GM23248 (cell line): ENCODE measurements at regions not wholly inside any gene's neighbourhood (a gene's known extent, or its start where the extent isn't known, plus 50 kb on each side); places are given as distances from the start of the nearest gene placed in this dataset.

Experiments used
- DNase-seq: peaks from one replicate; pipeline ENCODE4 v3.0.0-alpha.2; 2015
- H2AFZ ChIP-seq: fragments of 200-600 bp; sonication (generic); 2 replicates; pipeline ENCODE4 v1.6.1; 2016; ENCODE audit warnings: antibody characterized with exemption
- H3F3A ChIP-seq: fragments of 200-600 bp; sonication (generic); 2 replicates; pipeline ENCODE4 v1.6.1; 2016; ENCODE audit warnings: mild to moderate bottlenecking, antibody characterized with exemption, mixed run types; ENCODE audit not compliant: insufficient read depth
- H3K27ac ChIP-seq: fragments of 200-600 bp; sonication (generic); 2 replicates; pipeline ENCODE4 v1.5.1; 2016; ENCODE audit warnings: mild to moderate bottlenecking
- H3K27me3 ChIP-seq: fragments of 200-600 bp; sonication (generic); replicated peaks from 2 replicates; pipeline ENCODE4 v1.6.1; 2016; ENCODE audit warnings: mild to moderate bottlenecking; ENCODE audit not compliant: insufficient read depth
- H3K36me3 ChIP-seq: fragments of 200-600 bp; sonication (generic); 2 replicates; pipeline ENCODE4 v1.6.1; 2016; ENCODE audit warnings: low read depth, mild to moderate bottlenecking
- H3K4me1 ChIP-seq: fragments of 200-600 bp; sonication (generic); 2 replicates; pipeline ENCODE4 v1.6.1; 2016; ENCODE audit warnings: mild to moderate bottlenecking; ENCODE audit not compliant: insufficient read depth
- H3K4me2 ChIP-seq: fragments of 200-600 bp; sonication (generic); one replicate; pipeline ENCODE4 v1.6.1; 2016; ENCODE audit warnings: mild to moderate bottlenecking; ENCODE audit not compliant: unreplicated experiment
- H3K4me3 ChIP-seq: fragments of 200-600 bp; sonication (generic); 2 replicates; pipeline ENCODE4 v1.5.1; 2016; ENCODE audit warnings: mild to moderate bottlenecking
- H3K79me2 ChIP-seq: fragments of 200-600 bp; sonication (generic); 2 replicates; pipeline ENCODE4 v1.6.1; 2016; ENCODE audit warnings: mild to moderate bottlenecking; ENCODE audit not compliant: insufficient read depth
- H3K9ac ChIP-seq: fragments of 200-600 bp; sonication (generic); 2 replicates; pipeline ENCODE4 v1.6.1; 2016; ENCODE audit warnings: mild to moderate bottlenecking
- H3K9me2 ChIP-seq: fragments of 200-600 bp; sonication (generic); 2 replicates; pipeline ENCODE4 v1.6.1; 2016; ENCODE audit warnings: mixed run types, mild to moderate bottlenecking, moderate library complexity; ENCODE audit not compliant: insufficient read depth
- H3K9me3 ChIP-seq: fragments of 200-600 bp; sonication (generic); one replicate; pipeline ENCODE4 v1.6.1; 2017; ENCODE audit warnings: low read depth
- H4K20me1 ChIP-seq: fragments of 200-600 bp; sonication (generic); 2 replicates; pipeline ENCODE4 v1.6.0; 2016; ENCODE audit not compliant: insufficient read depth
- EZH2 ChIP-seq: fragments of 200-600 bp; sonication (generic); IDR thresholded peaks from 2 replicates; pipeline ENCODE4 v1.6.1; 2018; ENCODE audit warnings: antibody characterized with exemption, mild to moderate bottlenecking; ENCODE audit not compliant: insufficient read depth, poor library complexity, severe bottlenecking
- EZH2phosphoT487 ChIP-seq: fragments of 200-600 bp; sonication (generic); IDR thresholded peaks from 2 replicates; pipeline ENCODE4 v1.6.1; 2018; ENCODE audit warnings: antibody characterized with exemption, moderate library complexity, mild to moderate bottlenecking, low read depth; ENCODE audit not compliant: insufficient read depth
- WGBS, 2 experiments: methylation state at CpG; one replicate each; pipeline ENCODE4 v1.1.6; 2015 to 2017; ENCODE audit warnings: low lambda C conversion rate in 2 of 2, low coverage in 1 of 2; ENCODE audit errors: missing lambda C conversion rate in 2 of 2; 5-methylcytosine and 5-hydroxymethylcytosine counted together
- in situ Hi-C: fragments of 300-500 bp; cut with MboI; formaldehyde crosslinking; loops from 2 replicates; pipeline ENCODE4 v1.15.0; 2020

DNA sequence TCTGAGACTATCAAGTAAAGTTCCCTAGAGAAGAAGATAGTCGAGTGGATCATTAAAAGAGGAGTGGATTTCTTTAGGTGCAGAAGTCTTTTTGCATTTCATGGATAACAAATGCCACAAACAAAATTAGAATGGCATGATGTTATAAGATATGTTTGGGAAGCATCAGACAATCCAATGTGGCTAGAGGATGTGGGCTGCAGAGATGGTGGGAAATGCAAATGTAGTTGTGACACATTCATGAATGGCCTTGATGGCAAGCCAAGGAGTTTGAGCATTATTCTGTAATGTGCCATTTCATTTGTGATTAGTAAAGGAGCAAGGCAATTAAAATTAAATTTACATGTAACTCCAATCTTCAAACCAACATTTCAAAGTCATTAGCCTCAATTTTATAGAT, 211.9 kb downstream of the CENPW start:
- Histone ChIP-seq H3K4me2 (no peak overlapping the region), H4K20me1 (no peaks in the 10 kb centered on the region), H3K4me1 (0 out of 2 replicates have a peak, but pooled peaks cover 5% of the 10 kb centered on the region), H3K9me3 (no peaks in the 10 kb centered on the region), H3K36me3 (no peaks in the 10 kb centered on the region), H3K27me3 (no peaks in the 10 kb centered on the region), H3K79me2 (no peaks in the 10 kb centered on the region), H3K9me2 (no peaks in the 10 kb centered on the region), H3K4me3 (no peak overlapping the region), H3F3A (peaks cover 8% of the 10 kb centered on the region), H3K27ac (no peak overlapping the region), H3K9ac (no peak overlapping the region), H2AFZ (no peak overlapping the region)
- TF ChIP-seq EZH2phosphoT487 (no peak), EZH2 (no peak)
- 87 to 94% methylated on average over 1 of the region's 1 CpG for WGBS, 2 experiments
- in situ Hi-C loops: no loop called here
- DNase-seq: no peak

- Histone ChIP-seq H3K79me2 (no peaks in the 10 kb centered on the region), H2AFZ (no peak overlapping the region), H3K27ac (no peak overlapping the region), H3K9ac (no peak overlapping the region), H3K9me2 (no peaks in the 10 kb centered on the region), H3K9me3 (no peaks in the 10 kb centered on the region), H3K4me1 (0 out of 2 replicates have a peak, but pooled peaks cover 5% of the 10 kb centered on the region), H3K27me3 (no peaks in the 10 kb centered on the region), H3K4me3 (no peak overlapping the region), H3K36me3 (no peaks in the 10 kb centered on the region), H3F3A (peaks cover 6% of the 10 kb centered on the region; the same call in 1 of the 2 replicates), H4K20me1 (no peaks in the 10 kb centered on the region), H3K4me2 (no peak overlapping the region)
- in situ Hi-C loops: no loop called here
- 0 to 6% methylated on average over 1 of the region's 1 CpG for WGBS, 2 experiments
- peak; percentile 79 for DNase-seq
- TF ChIP-seq EZH2: no peak
- TF ChIP-seq EZH2phosphoT487: no peak
Measured at GRCh38 chr6:126553854-126554253, 213.9 kb downstream of the CENPW start.

- H3K4me1 ChIP-seq: no peaks in the 10 kb centered on the region
- TF ChIP-seq EZH2phosphoT487: no peak
- no peaks in the 10 kb centered on the region for H3K79me2 ChIP-seq
- H2AFZ ChIP-seq: no peak overlapping the region
- H3K9ac ChIP-seq: no peak overlapping the region
- no peaks in the 10 kb centered on the region for H3K36me3 ChIP-seq
- in situ Hi-C loops: no loop called here
- 83 to 85% methylated on average over 1 of the region's 1 CpG for WGBS, 2 experiments
- no peaks in the 10 kb centered on the region for H3F3A ChIP-seq
- no peak overlapping the region for H3K4me3 ChIP-seq
- H3K9me3 ChIP-seq: no peaks in the 10 kb centered on the region
- no peak overlapping the region for H3K4me2 ChIP-seq
- no peak overlapping the region for H3K27ac ChIP-seq
- no peaks in the 10 kb centered on the region for H3K27me3 ChIP-seq
- no peaks in the 10 kb centered on the region for H4K20me1 ChIP-seq
- DNase-seq: no peak
- H3K9me2 ChIP-seq: no peaks in the 10 kb centered on the region
Measured at GRCh38 chr6:126570507-126570906, 230.6 kb downstream of the CENPW start.

- H3K9ac ChIP-seq: no peak overlapping the region
- in situ Hi-C loops: no loop called here
- WGBS, 2 experiments: 90 to 94% methylated on average over 1 of the region's 1 CpG
Measured at GRCh38 chr6:126574301-126574700, 234.4 kb downstream of the CENPW start.

GRCh38 chr6:126581316-126581715, 241.4 kb downstream of the CENPW start:
- no peak for DNase-seq
- Histone ChIP-seq H3K27me3 (no peaks in the 10 kb centered on the region), H3K79me2 (no peaks in the 10 kb centered on the region), H4K20me1 (no peaks in the 10 kb centered on the region), H3K4me1 (no peaks in the 10 kb centered on the region), H3K9me2 (no peaks in the 10 kb centered on the region), H3K4me2 (no peak overlapping the region), H3K4me3 (no peak overlapping the region), H3K27ac (no peak overlapping the region), H3K9ac (no peak overlapping the region), H2AFZ (no peak overlapping the region), H3K36me3 (no peaks in the 10 kb centered on the region), H3F3A (no peaks in the 10 kb centered on the region), H3K9me3 (no peaks in the 10 kb centered on the region)
- no peak for TF ChIP-seq EZH2
- no peak for TF ChIP-seq EZH2phosphoT487
- in situ Hi-C loops: no loop called here

More at GRCh38 chr6:126574301-126574700, 234.4 kb downstream of the CENPW start:
- H3K4me3 ChIP-seq: no peak overlapping the region
- no peak overlapping the region for H3K4me2 ChIP-seq
- H3K36me3 ChIP-seq: no peaks in the 10 kb centered on the region
- H4K20me1 ChIP-seq: no peaks in the 10 kb centered on the region
- no peak overlapping the region for H3K27ac ChIP-seq
- no peaks in the 10 kb centered on the region for H3K4me1 ChIP-seq
- H3K27me3 ChIP-seq: no peaks in the 10 kb centered on the region
- H3F3A ChIP-seq: no peaks in the 10 kb centered on the region
- DNase-seq: no peak
- H3K9me2 ChIP-seq: no peaks in the 10 kb centered on the region
- no peaks in the 10 kb centered on the region for H3K9me3 ChIP-seq
- TF ChIP-seq EZH2phosphoT487 (no peak), EZH2 (no peak)
- H3K79me2 ChIP-seq: no peaks in the 10 kb centered on the region
- H2AFZ ChIP-seq: no peak overlapping the region
